ENCODE measurements at regions not wholly inside any gene's neighbourhood (a gene's known extent, or its start where the extent isn't known, plus 50 kb on each side); places are given as distances from the start of the nearest gene placed in this dataset.

DNA sequence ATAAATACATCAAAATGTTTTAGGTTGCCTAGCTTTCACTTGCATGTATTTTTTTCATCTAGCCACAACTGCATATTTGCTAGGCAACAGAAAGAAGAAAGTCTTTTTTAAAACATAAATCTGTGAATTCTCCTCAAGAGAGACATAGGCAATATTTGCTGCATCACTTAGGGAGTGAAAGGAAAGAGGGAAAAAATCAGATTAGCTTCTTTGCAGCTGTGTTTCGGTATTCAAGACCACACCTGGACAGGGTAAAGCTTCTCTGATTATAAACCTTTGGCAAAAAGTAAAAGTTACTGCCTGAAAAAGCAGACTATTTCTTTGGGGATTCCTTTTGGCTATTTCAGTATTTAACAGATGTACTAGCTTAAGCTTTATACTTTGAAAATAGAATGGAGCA lies 280.9 kb upstream of the ZSWIM2 start:
- TF ChIP-seq EZH2 (IDR thresholded peaks at IDR 0.05) = no peak
- TF ChIP-seq POLR2AphosphoS5 (IDR thresholded peaks at IDR 0.05; ENCODE audit: borderline replicate concordance, low read depth, low read length) = no peak

Measured in SK-N-MC (cell line).